Sigmoid colon (tissue), 4 donors: ENCODE measurements at regions not wholly inside any gene's neighbourhood (a gene's known extent, or its start where the extent isn't known, plus 50 kb on each side); places are given as distances from the start of the nearest gene placed in this dataset.

Experiments used
- CTCF ChIP-seq, 4 experiments: fragments of 450-650 bp in 3 of 4; fragments of 200-600 bp in 1 of 4; IDR thresholded peaks; one replicate each; pipeline ENCODE4 v1.5.1; 2016 to 2019; ENCODE audit warnings: antibody characterized with exemption in 4 of 4, mild to moderate bottlenecking in 3 of 4, moderate library complexity in 2 of 4
- POLR2A ChIP-seq, 2 donors: fragments of 450-650 bp; IDR thresholded peaks; one replicate each; pipeline ENCODE4 v1.6.1; 2016; ENCODE audit warnings: antibody characterized with exemption in 2 of 2, mild to moderate bottlenecking in 2 of 2, moderate library complexity in 2 of 2
- POLR2AphosphoS5 ChIP-seq, 4 donors: sonication (generic); formaldehyde crosslinking; IDR thresholded peaks; one replicate each; pipeline ENCODE4 v1.6.1; 2017; ENCODE audit warnings: antibody characterized with exemption in 4 of 4

GRCh38 chr13:109403012-109403421, 383.4 kb downstream of the IRS2 start:
- TF ChIP-seq POLR2AphosphoS5 (IDR thresholded peaks at IDR 0.05): no peak
- no peak for TF ChIP-seq POLR2A (IDR thresholded peaks at IDR 0.05)
- TF ChIP-seq CTCF (IDR thresholded peaks at IDR 0.05): no peak
